NT2/D1 (cell line): ENCODE measurements at regions not wholly inside any gene's neighbourhood (a gene's known extent, or its start where the extent isn't known, plus 50 kb on each side); places are given as distances from the start of the nearest gene placed in this dataset.

Experiments
- SUZ12 ChIP-seq: IDR thresholded peaks from 2 replicates; pipeline ENCODE4 v1.6.1; 2011; ENCODE audit not compliant: insufficient read length, insufficient read depth; ENCODE audit errors: extremely low read depth
- YY1 ChIP-seq: IDR thresholded peaks from 2 replicates; pipeline ENCODE4 v1.6.1; 2011; ENCODE audit not compliant: insufficient read length, insufficient read depth

GRCh38 chr15:47598996-47599395 lies 118.3 kb upstream of the SEMA6D start:
- TF ChIP-seq YY1 (no peak), SUZ12 (no peak)
